SK-N-SH treated with all-trans-retinoic acid at 6 μM for 48 hours (cell line): ENCODE measurements at regions not wholly inside any gene's neighbourhood (a gene's known extent, or its start where the extent isn't known, plus 50 kb on each side); places are given as distances from the start of the nearest gene placed in this dataset.

Source experiments
- ATAC-seq: fragments of 200-7000 bp; cut with Tn5 transposase; 3 replicates; pipeline ENCODE4 v1.9.1; 2020; ENCODE audit warnings: mild to moderate bottlenecking, moderate library complexity
- ARNTL ChIP-seq: fragments of 450-650 bp; formaldehyde crosslinking; IDR thresholded peaks from 2 replicates; pipeline ENCODE4 v1.5.0; 2020; ENCODE audit warnings: low read depth, mild to moderate bottlenecking, moderate library complexity, borderline replicate concordance
- BACH2 ChIP-seq: fragments of 250-450 bp; sonication (Bioruptor Pico); IDR thresholded peaks from 2 replicates; pipeline ENCODE4 v1.9.0; 2021; ENCODE audit warnings: mild to moderate bottlenecking, borderline replicate concordance
- CREB5 ChIP-seq: fragments of 250-450 bp; sonication (Bioruptor Pico); IDR thresholded peaks from 2 replicates; pipeline ENCODE4 v1.5.1; 2020; ENCODE audit warnings: low read depth, mild to moderate bottlenecking, moderate library complexity
- CSDC2 ChIP-seq: fragments of 250-450 bp; sonication (Bioruptor Pico); IDR thresholded peaks from 2 replicates; pipeline ENCODE4 v1.5.0; 2020; ENCODE audit warnings: mild to moderate bottlenecking, moderate library complexity
- CSRNP3 ChIP-seq: fragments of 250-450 bp; sonication (Bioruptor Pico); IDR thresholded peaks from 2 replicates; pipeline ENCODE4 v1.5.1; 2021; ENCODE audit warnings: mild to moderate bottlenecking, moderate library complexity
- GLIS3 ChIP-seq: fragments of 250-450 bp; sonication (Bioruptor Pico); IDR thresholded peaks from 2 replicates; pipeline ENCODE4 v1.5.0; 2020; ENCODE audit warnings: mild to moderate bottlenecking, moderate library complexity
- ISL1 ChIP-seq: fragments of 250-450 bp; sonication (Bioruptor Pico); IDR thresholded peaks from 2 replicates; pipeline ENCODE4 v2.1.2; 2022; ENCODE audit warnings: mild to moderate bottlenecking, moderate library complexity
- PATZ1 ChIP-seq: fragments of 250-450 bp; sonication (Bioruptor Pico); IDR thresholded peaks from 2 replicates; pipeline ENCODE4 v1.8.0; 2020; ENCODE audit warnings: mild to moderate bottlenecking, moderate library complexity, borderline replicate concordance
- POU6F1 ChIP-seq: fragments of 250-450 bp; sonication (Bioruptor Pico); IDR thresholded peaks from 2 replicates; pipeline ENCODE4 v1.8.0; 2021; ENCODE audit warnings: low read depth, mild to moderate bottlenecking, moderate library complexity, borderline replicate concordance
- PPARA ChIP-seq: fragments of 250-450 bp; sonication (Bioruptor Pico); IDR thresholded peaks from 2 replicates; pipeline ENCODE4 v1.5.0; 2020; ENCODE audit warnings: mild to moderate bottlenecking, borderline replicate concordance
- RARB ChIP-seq: fragments of 250-450 bp; sonication (Bioruptor Pico); IDR thresholded peaks from 2 replicates; pipeline ENCODE4 v1.8.0; 2021; ENCODE audit warnings: mild to moderate bottlenecking, moderate library complexity
- SNAI2 ChIP-seq: fragments of 250-450 bp; sonication (Bioruptor Pico); IDR thresholded peaks from 2 replicates; pipeline ENCODE4 v1.5.0; 2020; ENCODE audit warnings: mild to moderate bottlenecking, moderate library complexity
- TCF4 ChIP-seq: fragments of 250-450 bp; sonication (Bioruptor Pico); IDR thresholded peaks from 2 replicates; pipeline ENCODE4 v1.8.0; 2021; ENCODE audit warnings: mild to moderate bottlenecking, moderate library complexity, borderline replicate concordance
- TOX ChIP-seq: fragments of 250-450 bp; sonication (Bioruptor Pico); IDR thresholded peaks from 2 replicates; pipeline ENCODE4 v1.8.0; 2021; ENCODE audit warnings: mild to moderate bottlenecking, moderate library complexity, borderline replicate concordance
- TSHZ2 ChIP-seq: fragments of 250-450 bp; sonication (Bioruptor Pico); IDR thresholded peaks from 2 replicates; pipeline ENCODE4 v1.5.0; 2020; ENCODE audit warnings: mild to moderate bottlenecking, moderate library complexity
- ZC3H10 ChIP-seq: fragments of 250-450 bp; sonication (Bioruptor Pico); IDR thresholded peaks from 2 replicates; pipeline ENCODE4 v1.5.1; 2021; ENCODE audit warnings: mild to moderate bottlenecking, moderate library complexity
- ZFP3 ChIP-seq: fragments of 250-450 bp; sonication (Bioruptor Pico); IDR thresholded peaks from 2 replicates; pipeline ENCODE4 v1.5.0; 2020; ENCODE audit warnings: mild to moderate bottlenecking, moderate library complexity
- ZFP30 ChIP-seq: fragments of 450-650 bp; formaldehyde crosslinking; IDR thresholded peaks from 2 replicates; pipeline ENCODE4 v1.5.0; 2022; ENCODE audit warnings: mild to moderate bottlenecking, moderate library complexity
- ZNF565 ChIP-seq: fragments of 450-650 bp; formaldehyde crosslinking; conservative IDR thresholded peaks from 2 replicates; pipeline ENCODE4 v1.5.0; 2020; ENCODE audit warnings: low read depth, mild to moderate bottlenecking, moderate library complexity
- ZNF70 ChIP-seq: fragments of 450-650 bp; formaldehyde crosslinking; IDR thresholded peaks from 2 replicates; pipeline ENCODE4 v1.5.0; 2020; ENCODE audit warnings: mild to moderate bottlenecking, moderate library complexity
- ZNF8 ChIP-seq: fragments of 450-650 bp; formaldehyde crosslinking; IDR thresholded peaks from 2 replicates; pipeline ENCODE4 v1.5.0; 2020; ENCODE audit warnings: mild to moderate bottlenecking, moderate library complexity

- TF ChIP-seq POU6F1 (CRISPR knock-in tag) (no peak; the same call in 1 of the 2 replicates), TSHZ2 (no peak)
- peak; percentile 64 for ATAC-seq
Measured at GRCh38 chr1:239731082-239731748, 344.8 kb downstream of the CHRM3 start.

- no peak for ATAC-seq
- TF ChIP-seq TOX (no peak), ARNTL (no peak), POU6F1 (CRISPR knock-in tag) (no peak), PPARA (CRISPR knock-in tag) (no peak), ZNF70 (no peak), PATZ1 (CRISPR knock-in tag) (no peak), BACH2 (CRISPR knock-in tag) (no peak), RARB (CRISPR knock-in tag) (no peak), CSRNP3 (CRISPR knock-in tag) (no peak), SNAI2 (CRISPR knock-in tag) (no peak), CREB5 (CRISPR knock-in tag) (no peak), ISL1 (no peak), ZNF565 (CRISPR knock-in tag) (no peak), ZFP30 (CRISPR knock-in tag) (no peak), ZFP3 (CRISPR knock-in tag) (no peak)
Measured at GRCh38 chr1:239732770-239733169, 346.4 kb downstream of the CHRM3 start.

GRCh38 chr1:239733995-239734394, 347.6 kb downstream of the CHRM3 start:
- ATAC-seq: peak; percentile 92
- TF ChIP-seq GLIS3 (CRISPR knock-in tag) (no peak), POU6F1 (CRISPR knock-in tag) (peak; percentile 84; the same call in 1 of the 2 replicates), CSRNP3 (CRISPR knock-in tag) (no peak), ZC3H10 (CRISPR knock-in tag) (peak; percentile 93), CSDC2 (no peak), CREB5 (CRISPR knock-in tag) (no peak), TCF4 (CRISPR knock-in tag) (no peak), ZFP30 (CRISPR knock-in tag) (no peak), ZNF8 (CRISPR knock-in tag) (no peak), BACH2 (CRISPR knock-in tag) (no peak), PPARA (CRISPR knock-in tag) (no peak), ZNF70 (no peak), TOX (peak; percentile 99), RARB (CRISPR knock-in tag) (peak; percentile 93)
